Uterus (tissue), 3 donors: ENCODE measurements at regions not wholly inside any gene's neighbourhood (a gene's known extent, or its start where the extent isn't known, plus 50 kb on each side); places are given as distances from the start of the nearest gene placed in this dataset.

ENCODE experiments used
- DNase-seq, 2 donors: peaks; one replicate each; pipeline ENCODE4 v3.0.0-alpha.2; 2019 to 2020
- H3K27ac ChIP-seq, 2 donors: fragments of 200-600 bp; sonication (generic); 1 replicate in 1 of 2; 2 replicates in 1 of 2; pipeline ENCODE4 v1.5.1; 2016 to 2018
- H3K27me3 ChIP-seq, 2 donors: fragments of 200-600 bp; sonication (generic); one replicate each; pipeline ENCODE4 v1.5.1; 2018 to 2019; ENCODE audit warnings: control low read depth in 1 of 2
- H3K36me3 ChIP-seq, 2 donors: fragments of 200-600 bp; sonication (generic); one replicate each; pipeline ENCODE4 v1.5.1; 2019; ENCODE audit warnings: control low read depth in 1 of 2
- H3K4me1 ChIP-seq, 2 donors: fragments of 200-600 bp; sonication (generic); one replicate each; pipeline ENCODE4 v1.5.1; 2018 to 2019; ENCODE audit warnings: control low read depth in 1 of 2
- H3K4me3 ChIP-seq, 2 donors: fragments of 200-600 bp; sonication (generic); 1 replicate in 1 of 2; 2 replicates in 1 of 2; pipeline ENCODE4 v1.5.1; 2018 to 2019; ENCODE audit warnings: mild to moderate bottlenecking in 1 of 2
- H3K9me3 ChIP-seq, 2 donors: fragments of 200-600 bp; sonication (generic); one replicate each; pipeline ENCODE4 v1.5.1; 2019; ENCODE audit warnings: control low read depth in 1 of 2
- POLR2A ChIP-seq, 2 donors: fragments of 450-650 bp; IDR thresholded peaks; one replicate each; pipeline ENCODE4 v1.6.1; 2016; ENCODE audit warnings: antibody characterized with exemption in 2 of 2, mild to moderate bottlenecking in 1 of 2, moderate library complexity in 1 of 2
- intact Hi-C: fragments of 100-400 bp; cut with DNase I; formaldehyde crosslinking; loops from one replicate; pipeline ENCODE4 v1.15.1; 2023; ENCODE audit warnings: low total_unique reads
- TF ChIP-seq, protein P1 (sequence below), 4 experiments: fragments of 200-600 bp in 2 of 4; fragments of 450-650 bp in 2 of 4; sonication (generic) in 2 of 4; IDR thresholded peaks; one replicate each; pipeline ENCODE4 v1.5.1; 2016 to 2019; ENCODE audit warnings: antibody characterized with exemption in 4 of 4, mild to moderate bottlenecking in 2 of 4, moderate library complexity in 1 of 4
- donor health status: DM: yes; HTN: yes; CAD: no.

GRCh38 chr1:168455764-168456163 is 88.0 kb downstream of the XCL2 start:
- no peak overlapping the region for H3K4me3 ChIP-seq
- no peaks in the 10 kb centered on the region for H3K36me3 ChIP-seq
- no peaks in the 10 kb centered on the region for H3K27me3 ChIP-seq
- peak overlapping the region in 1 of 2 donors; percentile 46 for H3K27ac ChIP-seq
- no peak for TF ChIP-seq POLR2A (IDR thresholded peaks at IDR 0.05)
- TF ChIP-seq, protein P1, sequence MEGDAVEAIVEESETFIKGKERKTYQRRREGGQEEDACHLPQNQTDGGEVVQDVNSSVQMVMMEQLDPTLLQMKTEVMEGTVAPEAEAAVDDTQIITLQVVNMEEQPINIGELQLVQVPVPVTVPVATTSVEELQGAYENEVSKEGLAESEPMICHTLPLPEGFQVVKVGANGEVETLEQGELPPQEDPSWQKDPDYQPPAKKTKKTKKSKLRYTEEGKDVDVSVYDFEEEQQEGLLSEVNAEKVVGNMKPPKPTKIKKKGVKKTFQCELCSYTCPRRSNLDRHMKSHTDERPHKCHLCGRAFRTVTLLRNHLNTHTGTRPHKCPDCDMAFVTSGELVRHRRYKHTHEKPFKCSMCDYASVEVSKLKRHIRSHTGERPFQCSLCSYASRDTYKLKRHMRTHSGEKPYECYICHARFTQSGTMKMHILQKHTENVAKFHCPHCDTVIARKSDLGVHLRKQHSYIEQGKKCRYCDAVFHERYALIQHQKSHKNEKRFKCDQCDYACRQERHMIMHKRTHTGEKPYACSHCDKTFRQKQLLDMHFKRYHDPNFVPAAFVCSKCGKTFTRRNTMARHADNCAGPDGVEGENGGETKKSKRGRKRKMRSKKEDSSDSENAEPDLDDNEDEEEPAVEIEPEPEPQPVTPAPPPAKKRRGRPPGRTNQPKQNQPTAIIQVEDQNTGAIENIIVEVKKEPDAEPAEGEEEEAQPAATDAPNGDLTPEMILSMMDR (IDR thresholded peaks at IDR 0.05): no peak
- H3K4me1 ChIP-seq: peaks cover 0 to 8% of the 10 kb centered on the region in 2 donors
- no peaks in the 10 kb centered on the region for H3K9me3 ChIP-seq
- intact Hi-C loops: no loop called here
- DNase-seq: no peak

DNA sequence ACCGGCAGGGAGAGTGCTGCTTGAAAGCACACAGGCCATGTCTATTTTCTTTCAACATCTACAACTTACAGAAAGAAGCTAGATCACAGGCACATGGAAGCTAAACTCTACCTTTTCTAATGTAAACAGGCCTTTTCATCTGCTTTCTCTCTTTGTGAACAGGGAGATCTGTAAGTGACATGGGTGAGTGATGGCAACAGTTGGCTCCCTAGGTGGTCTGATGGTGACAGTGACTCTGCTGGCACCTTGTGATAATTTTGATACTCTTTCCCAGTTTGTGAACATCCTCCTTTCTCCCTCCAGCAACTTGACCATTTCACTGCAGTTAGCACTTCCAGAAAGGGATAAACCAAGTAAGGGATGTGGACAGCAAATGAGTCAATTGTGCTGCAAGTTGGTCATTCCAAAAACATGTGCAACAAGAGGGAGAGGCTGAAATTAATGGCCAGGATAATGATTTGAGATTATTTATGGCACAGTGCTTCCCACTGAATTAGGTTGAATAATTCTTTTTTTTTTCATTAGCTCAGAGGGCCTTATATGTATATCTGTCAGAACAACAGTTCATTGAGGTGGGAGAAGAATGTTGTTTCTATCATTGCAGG is 89.5 kb downstream of the XCL2 start:
- intact Hi-C loops: no loop called here
- no peaks in the 10 kb centered on the region for H3K27me3 ChIP-seq
- H3K9me3 ChIP-seq: no peaks in the 10 kb centered on the region
- no peak for TF ChIP-seq POLR2A (IDR thresholded peaks at IDR 0.05)
- TF ChIP-seq, protein P1 (IDR thresholded peaks at IDR 0.05): no peak
- no peak for DNase-seq
- peak overlapping the region; percentile 46 to 61 for H3K27ac ChIP-seq
- H3K4me1 ChIP-seq: peaks cover 0 to 8% of the 10 kb centered on the region in 2 donors
- H3K4me3 ChIP-seq: no peak overlapping the region
- H3K36me3 ChIP-seq: no peaks in the 10 kb centered on the region

DNA sequence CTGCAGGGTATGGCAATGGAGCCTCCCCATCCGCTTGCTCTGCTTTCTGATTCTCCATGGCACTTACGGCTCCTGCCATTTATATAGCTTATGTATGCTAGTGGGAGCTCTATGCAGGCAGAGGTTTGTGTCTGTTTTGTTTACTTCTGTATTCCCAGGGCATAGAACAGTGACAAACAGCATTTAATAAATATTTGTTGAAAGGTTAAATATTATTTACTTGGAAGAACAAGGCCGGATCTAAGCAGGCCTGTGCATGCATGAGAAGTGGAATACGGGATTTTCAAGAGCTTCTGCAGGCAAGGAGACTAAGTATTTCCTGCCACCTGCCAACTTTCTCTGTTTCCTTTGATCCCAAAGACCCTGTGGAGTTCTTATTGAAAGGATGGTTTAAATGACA is 90.7 kb downstream of the XCL2 start:
- H3K4me3 ChIP-seq: no peak overlapping the region
- no peaks in the 10 kb centered on the region for H3K9me3 ChIP-seq
- H3K4me1 ChIP-seq: peaks cover 0 to 8% of the 10 kb centered on the region in 2 donors
- no peak for TF ChIP-seq POLR2A (IDR thresholded peaks at IDR 0.05)
- TF ChIP-seq, protein P1 (IDR thresholded peaks at IDR 0.05): no peak
- no peaks in the 10 kb centered on the region for H3K27me3 ChIP-seq
- no peak overlapping the region for H3K27ac ChIP-seq
- DNase-seq: no peak
- intact Hi-C loops: no loop called here
- no peaks in the 10 kb centered on the region for H3K36me3 ChIP-seq

DNA sequence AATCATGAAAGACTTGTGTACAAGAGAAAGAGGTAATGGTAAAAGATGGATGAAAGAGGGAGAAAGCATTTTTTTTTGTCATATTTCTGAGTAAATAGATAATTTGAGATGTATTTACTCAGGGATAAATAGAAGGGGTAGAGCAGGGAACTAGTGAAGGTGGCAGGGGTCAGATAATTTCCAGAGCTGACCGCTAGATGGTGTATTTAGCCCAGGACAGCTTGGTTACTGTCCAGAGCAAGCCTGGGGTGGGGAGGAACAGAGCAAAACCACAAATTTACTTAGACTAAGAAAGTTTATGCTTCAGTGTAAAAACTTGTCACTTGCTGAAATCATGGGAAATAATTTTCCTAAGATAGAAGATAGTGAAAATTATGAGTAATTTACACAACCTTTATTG is 91.5 kb downstream of the XCL2 start:
- no peak overlapping the region for H3K4me3 ChIP-seq

DNA sequence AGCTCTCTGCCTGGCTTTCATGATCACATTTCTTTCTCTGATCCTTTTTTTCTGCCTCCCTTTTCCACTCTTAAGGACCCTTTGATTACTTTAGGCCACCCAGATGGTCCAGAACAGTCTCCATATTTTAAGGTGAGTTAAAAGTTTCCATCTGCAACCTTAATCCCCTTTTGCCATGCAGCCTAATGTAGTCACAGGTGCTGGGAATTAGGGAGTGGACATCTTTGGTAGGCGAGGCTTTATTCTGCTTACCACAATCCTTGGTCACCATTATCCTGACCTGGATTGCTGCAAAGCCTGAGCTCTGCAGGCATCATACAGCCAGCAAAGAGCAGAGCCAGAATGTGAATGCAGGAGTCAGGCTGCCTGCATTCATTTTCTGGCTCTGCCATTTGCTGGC is 95.9 kb downstream of the XCL2 start:
- no peaks in the 10 kb centered on the region for H3K27me3 ChIP-seq
- H3K4me1 ChIP-seq: no peaks in the 10 kb centered on the region
- no peak overlapping the region for H3K4me3 ChIP-seq
- TF ChIP-seq POLR2A (IDR thresholded peaks at IDR 0.05): no peak
- TF ChIP-seq, protein P1 (IDR thresholded peaks at IDR 0.05): no peak
- no peak overlapping the region for H3K27ac ChIP-seq
- intact Hi-C loops: loop anchor here (10.0 kb wide), 1 partner anchor 127 kb away; the partner anchor contains the start of gene XCL1
- no peaks in the 10 kb centered on the region for H3K9me3 ChIP-seq
- no peak for DNase-seq
- H3K36me3 ChIP-seq: no peaks in the 10 kb centered on the region

More for the DNA sequence above, 91.5 kb downstream of the XCL2 start:
- Histone ChIP-seq H3K4me1 (peaks cover 0 to 8% of the 10 kb centered on the region in 2 donors), H3K9me3 (no peaks in the 10 kb centered on the region), H3K27me3 (no peaks in the 10 kb centered on the region), H3K36me3 (no peaks in the 10 kb centered on the region), H3K27ac (no peak overlapping the region)
- DNase-seq: no peak
- intact Hi-C loops: no loop called here
- TF ChIP-seq, protein P1 (IDR thresholded peaks at IDR 0.05): no peak
- TF ChIP-seq POLR2A (IDR thresholded peaks at IDR 0.05): no peak
